Stimulated activated CD8-positive, alpha-beta memory T cell treated with anti-CD3 and anti-CD28 coated beads, Interleukin-15, amount 100 ng/mL, for 24 hours (primary cell): ENCODE measurements at regions not wholly inside any gene's neighbourhood (a gene's known extent, or its start where the extent isn't known, plus 50 kb on each side); places are given as distances from the start of the nearest gene placed in this dataset.

ENCODE experiments used
- DNase-seq: peaks from one replicate; pipeline ENCODE4 v3.0.0-alpha.2; 2020; ENCODE audit warnings: low read depth

DNA sequence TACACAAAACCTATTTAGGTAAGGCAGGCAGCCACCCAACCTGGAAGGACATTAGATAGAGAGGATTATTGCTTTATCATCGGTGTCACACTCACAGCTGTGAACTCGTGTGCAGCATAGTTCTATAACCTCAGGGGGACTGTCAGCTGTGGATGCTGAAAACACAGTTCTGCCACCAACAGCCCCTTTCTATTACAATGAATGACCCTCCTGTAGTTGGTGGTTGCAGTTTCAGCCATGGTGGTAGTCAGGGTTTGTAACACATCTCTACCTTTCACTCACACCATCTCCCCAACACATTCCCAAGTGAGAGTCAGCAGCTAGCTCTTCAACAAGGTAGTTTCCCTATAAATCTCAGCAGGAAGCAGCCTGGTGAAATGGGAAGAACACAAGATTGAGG lies 136.8 kb downstream of the ZC3H11B start:
- DNase-seq = no peak

DNA sequence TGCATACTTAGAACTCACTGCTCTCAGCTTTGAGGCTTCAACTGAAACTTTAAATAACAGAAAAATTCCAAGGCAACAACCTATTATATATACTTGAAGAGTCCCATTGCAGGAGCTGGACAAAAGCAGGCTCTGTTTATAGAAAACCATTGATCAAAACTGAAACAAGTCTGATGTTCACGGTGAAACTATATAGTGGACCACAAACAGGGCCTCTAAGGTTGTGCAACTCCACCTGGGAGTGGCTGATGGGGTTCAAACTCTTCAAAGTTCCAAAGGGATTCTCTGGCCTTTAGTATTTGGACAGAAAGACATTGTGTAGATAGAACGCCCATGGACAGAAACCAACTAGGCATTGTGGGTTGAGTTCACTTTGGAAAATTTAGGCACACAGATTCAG lies 140.3 kb downstream of the ZC3H11B start:
- DNase-seq = no peak

DNA sequence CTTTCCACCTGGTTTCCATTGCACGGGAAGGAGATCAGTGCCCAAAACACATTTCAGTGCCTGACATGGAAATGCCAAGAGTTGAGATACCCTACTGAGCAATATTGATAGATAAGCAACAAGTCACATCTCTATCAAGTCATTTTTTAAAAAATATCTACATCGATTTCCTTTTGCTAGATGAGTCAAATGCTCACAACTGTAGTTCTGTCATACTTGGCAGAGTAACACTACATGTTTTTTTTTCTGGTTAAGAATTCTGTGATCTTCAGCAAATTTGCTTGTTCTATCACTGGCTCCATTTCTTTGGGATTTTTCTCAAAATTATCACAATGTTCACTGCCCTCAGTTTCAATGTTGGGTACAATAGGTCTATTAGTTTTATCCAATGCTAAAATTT lies 145.4 kb downstream of the ZC3H11B start:
- no peak for DNase-seq

DNA sequence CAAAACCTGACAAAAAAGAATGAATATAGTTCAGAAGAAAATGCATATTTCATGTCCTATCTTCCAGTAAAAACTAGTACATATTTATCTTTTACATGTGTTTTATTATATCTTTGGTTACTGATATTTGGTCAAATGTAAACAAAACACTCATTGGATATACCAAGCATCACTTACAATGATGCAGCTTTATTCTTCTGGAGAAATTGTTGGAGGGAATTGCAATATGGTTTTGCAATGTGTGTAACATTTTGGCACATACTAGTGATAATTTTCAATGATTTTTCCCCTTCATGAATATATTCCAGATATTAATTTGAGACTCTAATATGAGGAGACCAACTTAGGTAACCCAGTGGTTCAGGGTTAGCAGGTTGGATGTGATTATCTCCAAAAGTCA lies 146.1 kb downstream of the ZC3H11B start:
- DNase-seq = no peak

DNA sequence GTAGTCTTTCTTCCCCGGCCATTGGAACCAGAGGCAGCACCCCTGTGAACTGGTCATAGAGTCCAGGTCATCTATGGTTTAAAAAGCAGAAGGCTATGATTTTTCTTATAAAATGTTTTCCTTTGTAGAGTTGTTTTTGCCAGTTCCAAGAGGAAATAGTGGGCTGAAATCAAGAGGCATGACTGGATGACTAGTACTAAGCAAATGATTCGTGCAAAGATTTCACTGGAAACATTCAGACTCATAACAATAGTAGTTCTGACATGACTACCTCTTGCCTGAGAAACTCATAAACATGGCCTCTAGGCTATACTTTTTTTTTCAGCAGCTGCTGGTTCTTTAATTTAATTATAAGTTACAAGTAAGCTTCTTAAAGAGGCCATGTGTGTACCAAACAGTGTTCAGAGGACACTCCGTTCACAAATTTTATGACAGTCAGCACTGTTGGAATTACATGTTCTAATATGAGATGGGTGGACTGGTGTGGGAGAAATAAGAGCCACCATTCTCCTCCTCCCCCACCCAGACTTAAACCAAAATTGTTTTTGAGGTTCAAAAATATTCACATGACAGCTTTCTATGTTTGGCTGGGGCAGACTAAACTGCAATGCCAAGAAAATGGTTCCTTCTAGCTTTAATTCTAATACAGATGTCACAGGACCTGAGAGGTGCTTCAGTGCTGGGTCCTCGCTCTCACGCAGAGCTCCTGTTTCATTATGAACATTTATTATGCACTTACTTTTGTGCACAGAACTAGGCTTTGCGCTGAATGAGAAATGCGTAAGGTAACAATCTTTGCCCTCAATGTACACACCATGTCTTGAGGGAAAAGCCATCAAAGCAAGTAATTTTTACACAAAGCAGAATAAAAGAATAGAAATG lies 147.5 kb downstream of the ZC3H11B start:
- DNase-seq = no peak

DNA sequence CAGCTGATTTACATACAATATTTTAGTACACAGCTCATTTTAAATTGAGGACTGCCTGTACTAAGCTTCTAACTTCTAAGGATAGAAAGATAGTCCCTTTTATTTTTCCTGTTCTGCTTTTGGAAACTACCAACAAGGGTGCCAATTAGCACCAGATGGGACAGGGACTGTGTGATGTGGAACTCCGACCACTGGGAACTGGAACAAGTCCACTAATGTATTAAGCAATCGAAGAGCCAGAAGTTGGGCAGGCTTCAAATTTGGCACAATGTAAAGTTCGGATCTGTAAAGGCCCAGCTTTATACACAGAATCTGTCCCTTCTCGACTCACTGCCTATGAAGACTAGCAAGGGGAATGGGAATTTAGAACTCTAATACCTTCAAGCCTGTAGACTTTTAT lies 149.3 kb downstream of the ZC3H11B start:
- DNase-seq = no peak

DNA sequence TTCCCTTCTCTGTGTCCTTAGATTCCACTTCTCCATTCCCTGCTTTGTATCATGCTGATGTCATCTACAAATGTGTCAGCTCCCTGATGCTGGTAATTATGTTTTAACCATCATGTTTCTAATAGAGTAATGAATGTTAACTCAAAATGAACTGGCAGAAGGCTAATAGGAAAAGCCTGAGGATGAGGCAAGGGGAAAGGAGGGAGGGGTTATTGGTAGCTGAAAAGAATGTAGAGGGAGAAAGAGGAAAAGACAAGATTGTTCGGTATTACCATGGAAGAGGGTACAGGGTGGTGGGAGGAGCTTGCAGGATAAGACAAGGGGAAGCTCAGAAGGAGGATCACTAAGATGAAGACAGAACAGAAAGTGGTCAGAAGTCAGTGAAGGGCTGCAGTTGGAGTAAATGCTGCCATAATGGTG lies 150.9 kb downstream of the ZC3H11B start:
- no peak for DNase-seq

DNA sequence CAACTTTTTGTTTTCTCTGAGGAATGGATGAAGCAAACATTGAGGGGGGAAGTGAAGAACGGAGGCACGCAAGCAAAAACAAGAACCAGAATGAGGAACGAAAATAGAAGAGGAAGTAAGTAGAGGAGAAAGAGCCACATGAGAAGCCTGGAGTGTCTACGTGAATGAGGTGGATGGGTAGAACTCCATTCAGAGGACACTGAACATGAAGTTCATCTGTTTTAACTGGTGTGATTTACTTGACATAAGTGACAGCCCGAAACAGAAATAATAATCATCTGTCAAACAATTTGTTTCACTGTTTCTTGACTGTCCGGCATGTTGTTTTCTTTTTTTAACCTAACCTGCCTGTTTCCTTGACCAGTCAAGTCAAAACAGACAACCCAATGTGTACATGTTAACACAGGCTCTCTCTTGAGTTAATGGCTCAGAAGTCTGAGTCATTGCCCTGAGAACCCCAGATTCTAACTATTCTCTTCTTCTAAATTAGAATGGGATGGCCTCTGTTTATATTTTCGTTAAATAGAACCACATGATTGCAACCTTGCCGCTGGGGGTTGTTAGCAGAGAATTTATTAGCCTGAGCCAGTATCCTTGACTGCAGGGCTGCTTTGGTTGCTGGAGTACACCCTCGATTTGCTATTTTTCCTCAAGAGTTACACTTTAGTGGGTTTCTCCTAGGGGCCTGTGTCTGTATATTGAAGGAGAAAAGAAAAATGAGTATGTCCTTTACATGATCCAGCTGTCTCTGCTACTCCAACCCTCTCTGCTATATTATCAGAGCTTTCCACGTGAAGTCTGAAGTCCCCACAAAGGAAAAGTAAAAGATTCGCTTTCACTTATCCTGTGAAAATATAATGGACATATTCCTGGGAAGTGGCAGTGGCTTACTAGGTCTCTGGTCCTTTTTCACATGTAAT lies 151.7 kb downstream of the ZC3H11B start:
- no peak for DNase-seq

DNA sequence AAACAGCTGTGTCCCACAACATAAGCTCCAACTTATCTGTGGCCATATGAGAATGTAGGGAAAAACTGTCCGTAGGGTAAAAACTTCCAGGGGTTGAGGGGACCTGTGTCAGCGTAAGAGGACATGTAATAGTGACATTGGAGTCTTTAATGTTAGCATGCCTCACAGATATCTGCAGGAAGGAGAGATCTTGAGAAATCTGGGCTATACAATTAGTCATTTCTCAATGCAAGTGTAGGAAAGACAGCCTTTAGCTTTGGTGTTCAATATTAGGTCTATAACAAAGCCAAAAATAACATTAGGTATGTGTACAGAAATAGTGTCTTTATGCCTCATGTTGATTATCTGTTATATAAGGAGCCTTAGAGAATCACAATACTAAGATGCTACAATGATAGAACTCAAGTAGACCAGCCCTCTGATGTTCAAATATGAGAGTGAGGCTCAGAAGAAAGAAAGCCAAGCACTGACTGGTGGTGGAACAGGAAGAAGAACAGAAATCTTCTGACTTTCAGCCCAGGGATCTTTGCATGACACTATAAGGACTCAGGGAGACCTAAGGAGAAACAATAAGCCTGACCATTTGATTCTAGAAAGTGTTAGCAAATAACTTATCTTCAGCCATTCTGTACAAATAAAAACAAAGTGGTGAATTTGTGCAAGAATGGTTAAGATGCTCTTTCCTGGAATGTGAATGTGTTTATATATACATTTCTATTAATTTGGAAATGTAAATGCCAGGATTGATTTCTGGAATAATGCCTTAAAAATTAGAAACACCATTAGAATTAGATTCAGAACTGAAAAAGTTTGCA lies 152.6 kb downstream of the ZC3H11B start:
- no peak for DNase-seq

DNA sequence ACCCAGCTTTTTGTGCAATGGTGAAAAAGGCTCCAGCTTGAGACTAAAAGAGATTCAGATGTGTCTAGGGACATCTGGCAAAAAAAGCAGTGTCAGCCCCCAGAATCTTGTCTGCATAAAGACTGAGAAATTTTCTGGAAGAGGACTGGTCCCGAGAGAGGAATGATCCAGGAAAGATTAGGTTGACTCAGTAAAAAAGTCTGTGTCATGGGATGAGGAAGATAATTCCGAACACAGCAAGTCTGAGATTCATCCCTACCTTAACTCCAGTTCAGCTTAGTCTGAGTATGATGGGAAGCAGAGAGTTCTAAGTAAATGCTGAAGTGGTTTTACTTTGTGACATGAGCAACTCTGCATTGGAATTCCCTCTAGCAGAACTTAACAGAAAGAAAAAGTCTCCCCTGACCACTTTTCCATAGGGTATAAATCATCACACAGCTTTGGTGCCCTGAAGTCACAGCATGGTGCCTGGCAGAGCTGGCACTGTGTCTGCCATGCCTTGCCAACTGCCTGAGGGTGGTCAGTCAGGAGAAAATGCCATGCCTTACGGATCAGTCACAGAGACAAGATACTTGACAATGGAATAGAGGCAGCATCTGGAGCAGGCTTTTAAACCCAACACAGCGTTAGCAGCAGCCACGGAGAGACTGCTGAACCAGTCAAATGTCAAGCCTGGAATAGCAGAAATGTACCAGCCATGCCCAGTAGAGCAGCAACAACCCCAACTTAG lies 153.4 kb downstream of the ZC3H11B start:
- no peak for DNase-seq

DNA sequence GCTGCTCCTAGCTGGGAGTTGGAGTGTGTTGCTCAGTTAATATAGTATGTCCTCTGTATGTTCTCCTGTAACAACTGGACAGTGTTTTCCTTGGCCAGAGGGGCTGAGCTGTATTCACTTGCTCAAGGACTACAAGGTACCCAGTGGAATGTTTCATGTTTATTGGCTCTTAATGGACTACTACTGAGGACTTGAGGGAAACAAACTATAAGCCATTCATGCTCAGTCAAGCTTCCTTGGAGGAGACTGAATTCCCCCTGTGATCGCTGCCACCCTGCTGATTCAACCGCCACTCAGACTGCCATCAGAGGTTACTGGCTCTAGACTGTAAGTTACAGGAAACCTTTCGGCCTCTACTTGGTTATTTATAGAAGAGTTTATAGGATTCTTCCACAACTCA lies 166.6 kb downstream of the ZC3H11B start:
- no peak for DNase-seq

DNA sequence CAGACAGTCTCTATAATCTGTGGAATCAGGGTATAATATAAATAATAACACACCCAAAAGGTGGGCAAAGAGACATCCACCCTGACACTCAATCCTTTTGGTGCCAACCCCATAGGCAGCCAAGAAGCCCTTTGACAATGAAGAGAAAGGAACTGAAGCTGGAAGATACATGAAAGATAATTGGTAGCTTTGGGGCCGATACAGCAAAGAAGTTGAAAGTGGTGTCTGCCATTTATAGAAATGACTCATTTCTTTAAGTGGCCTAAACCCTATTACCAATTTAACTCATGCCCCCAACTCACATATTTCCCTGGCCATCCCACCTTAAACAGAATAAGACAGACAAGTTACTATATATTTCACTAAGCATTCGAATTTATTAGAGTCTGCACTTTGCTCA lies 167.0 kb downstream of the ZC3H11B start:
- no peak for DNase-seq

DNA sequence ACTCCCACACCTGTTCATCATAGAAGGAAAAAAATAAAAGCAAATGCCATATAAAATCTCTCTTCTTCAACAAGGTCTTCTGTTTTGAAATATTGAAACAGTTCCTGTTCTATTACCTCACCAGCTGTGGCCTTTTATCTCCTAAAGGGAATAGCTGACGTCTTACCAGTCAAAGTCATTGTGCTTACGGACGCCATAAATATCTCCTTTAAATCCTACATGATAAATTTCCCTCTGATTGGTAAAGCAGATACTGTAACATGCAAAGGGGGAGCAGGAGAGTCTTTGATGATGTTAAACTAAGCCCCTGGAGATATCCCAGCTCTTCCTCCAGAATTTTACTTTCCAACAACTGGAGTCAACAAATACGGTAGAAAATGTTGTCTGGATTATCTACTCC lies 168.4 kb downstream of the ZC3H11B start:
- DNase-seq = no peak

DNA sequence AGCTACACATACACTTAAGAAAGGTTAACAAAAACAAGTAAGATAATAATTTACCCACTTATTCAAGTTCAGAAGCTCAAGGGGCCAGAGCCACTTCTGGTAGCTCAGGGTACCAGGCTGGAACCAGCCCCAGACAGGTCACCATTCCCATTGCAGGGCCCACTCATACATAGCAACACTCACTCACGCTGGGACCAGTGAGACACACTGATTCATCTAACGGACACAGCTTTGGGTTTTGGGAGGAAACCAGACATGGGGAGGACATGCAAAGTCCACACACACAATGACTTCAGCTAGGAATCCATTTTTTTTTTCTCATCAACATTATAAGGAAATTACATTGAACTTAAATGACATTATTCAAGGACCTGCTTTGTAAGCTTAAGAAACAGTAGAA lies 169.1 kb downstream of the ZC3H11B start:
- DNase-seq = no peak

DNA sequence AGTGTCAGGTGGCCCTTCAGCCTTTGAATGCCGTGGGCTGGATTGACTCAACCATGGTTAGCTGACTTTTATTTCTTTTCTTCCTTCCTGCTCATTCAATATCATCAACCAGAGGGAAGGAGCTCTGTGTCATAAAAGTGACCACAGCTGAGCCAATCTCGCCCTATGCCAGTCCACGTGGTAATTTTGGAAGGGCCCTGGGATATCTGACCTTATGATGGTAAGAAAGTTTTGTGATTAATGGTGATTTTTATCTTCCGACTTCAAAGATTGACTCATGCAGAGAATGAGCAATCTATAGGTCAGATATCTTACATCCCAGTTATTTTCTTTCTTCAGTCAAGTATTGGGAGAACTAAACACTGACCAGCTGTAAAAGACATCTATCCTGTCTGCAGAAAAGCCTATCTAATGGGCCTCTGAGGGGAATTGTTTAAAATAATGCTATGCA lies 170.3 kb downstream of the ZC3H11B start:
- DNase-seq = no peak

DNA sequence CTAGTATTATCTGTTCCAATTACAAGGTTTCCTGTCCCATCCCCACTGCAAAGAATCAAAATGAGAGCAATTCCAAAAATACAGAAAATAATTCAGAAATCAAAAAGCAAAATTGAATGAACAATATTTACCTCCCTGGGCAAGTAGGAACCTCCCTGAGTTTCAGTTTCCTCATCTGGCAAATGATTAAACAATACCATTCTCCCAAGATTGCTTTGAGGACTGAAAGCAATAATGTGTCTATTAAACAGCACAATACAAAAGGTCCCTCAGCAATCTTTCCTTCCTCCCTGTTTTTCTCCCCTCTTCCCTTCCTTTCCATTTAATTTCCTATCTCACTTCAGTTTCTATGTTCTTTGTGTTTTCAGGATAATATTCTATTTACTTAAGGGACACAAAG lies 171.0 kb downstream of the ZC3H11B start:
- no peak for DNase-seq

DNA sequence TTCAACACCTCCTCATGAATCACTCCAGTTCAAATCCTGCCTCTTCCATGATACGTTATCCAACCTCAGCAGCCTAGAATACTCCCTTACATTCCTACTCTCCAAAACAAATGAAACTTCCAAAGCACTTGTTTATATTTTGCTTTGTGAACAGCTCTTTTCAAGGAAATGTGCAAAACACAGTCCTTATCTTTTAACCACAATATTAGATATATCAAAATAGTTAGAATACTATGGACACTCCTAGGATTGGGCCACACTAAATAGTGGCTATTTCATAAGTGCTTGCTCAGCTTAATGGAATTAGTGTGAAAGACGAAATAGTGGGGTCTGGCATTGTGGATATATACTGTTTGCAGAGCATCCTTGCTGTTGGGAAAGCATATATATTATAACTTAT lies 173.5 kb downstream of the ZC3H11B start:
- DNase-seq = no peak

DNA sequence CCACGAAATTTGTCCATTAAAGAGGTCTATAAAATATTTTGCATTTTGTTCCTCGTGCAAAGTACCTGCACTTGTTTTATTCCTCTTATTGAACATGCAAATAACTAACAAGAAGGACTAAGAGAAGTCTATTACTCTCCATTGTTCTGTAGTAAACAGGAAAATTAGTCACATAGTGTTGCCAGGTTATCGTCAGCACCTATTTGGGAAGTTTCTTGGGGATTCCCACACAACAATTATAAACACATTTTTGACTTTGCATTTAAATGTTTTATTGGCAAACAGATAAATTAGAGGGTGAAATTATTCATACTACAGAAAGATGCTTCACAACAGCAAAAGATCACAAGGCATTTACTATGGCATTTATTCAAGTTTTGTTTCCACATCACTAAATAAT lies 174.5 kb downstream of the ZC3H11B start:
- no peak for DNase-seq

DNA sequence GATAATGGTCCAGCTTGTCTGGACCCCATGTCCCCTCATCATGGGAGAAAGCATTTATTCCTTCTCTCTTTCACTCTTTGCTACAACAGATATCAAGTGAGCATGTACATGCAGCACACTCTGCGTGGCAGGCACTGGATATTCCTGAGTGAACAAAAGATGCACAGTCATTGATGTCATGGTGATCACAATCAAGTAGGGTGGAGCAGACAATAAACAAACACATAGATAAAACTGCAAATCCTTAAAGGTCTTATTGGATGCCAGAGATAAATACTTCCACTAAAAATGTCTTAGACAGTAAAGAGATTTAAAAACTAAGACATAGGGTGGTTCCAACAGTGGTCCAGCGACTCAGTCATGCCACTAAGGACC lies 178.0 kb downstream of the ZC3H11B start:
- no peak for DNase-seq

DNA sequence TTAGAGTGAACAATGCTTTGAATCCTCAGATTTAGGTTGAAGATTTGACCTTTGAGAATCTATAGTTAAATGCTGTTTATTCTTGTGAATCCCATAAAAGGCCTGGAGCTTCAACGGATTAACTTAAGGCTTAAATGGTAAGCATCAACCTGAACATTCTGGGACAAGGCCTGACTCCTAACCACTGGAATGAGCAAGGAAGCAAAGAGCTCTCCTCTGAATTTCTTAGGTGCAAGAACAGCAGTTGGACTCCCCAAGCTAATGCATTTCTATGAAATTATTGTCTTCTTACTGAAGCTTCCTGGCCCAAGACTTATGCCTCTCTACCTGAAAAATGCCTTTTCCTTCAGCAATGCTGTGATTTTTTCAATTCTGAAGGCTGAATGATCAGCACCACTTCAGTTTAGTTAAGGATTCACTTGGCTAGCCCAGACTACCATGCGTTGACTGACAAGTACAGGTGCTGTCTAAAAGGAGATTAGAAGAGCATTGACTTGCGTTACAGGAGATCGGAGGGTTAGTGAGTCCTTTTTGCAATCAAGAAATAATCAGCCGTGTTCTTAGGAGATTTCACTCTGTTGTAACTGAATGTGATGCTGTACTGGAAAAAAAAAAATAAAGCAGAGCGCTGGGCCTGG lies 178.5 kb downstream of the ZC3H11B start:
- no peak for DNase-seq

DNA sequence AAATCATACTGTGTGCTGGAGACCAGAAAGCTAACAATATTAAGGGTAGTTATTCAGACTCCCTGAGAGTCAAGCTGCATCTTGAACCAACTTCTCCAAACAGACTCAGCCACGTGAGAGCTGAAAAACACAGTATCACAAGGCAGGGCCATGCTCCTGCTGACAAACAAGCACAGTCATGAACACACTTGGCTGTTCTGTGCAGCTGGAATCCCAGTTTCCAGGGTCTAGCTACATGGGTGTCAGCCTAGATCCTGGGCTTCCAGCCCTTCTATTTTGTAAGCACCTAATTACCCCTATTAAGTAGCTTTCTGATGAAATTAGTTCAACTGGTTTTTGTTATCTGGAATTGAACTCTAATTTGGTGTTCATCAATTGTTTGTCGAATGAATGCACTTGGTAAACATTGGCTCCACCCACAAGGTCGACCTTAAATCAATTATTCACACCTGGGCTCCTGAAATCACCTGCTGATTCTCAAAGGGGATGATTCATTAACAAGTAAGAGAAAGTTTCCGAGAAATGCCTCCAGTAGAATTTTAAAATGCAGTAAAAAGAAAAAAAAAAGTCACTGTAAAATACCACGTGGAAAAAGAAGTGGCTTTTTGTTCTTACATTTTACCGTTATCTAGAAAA lies 179.3 kb downstream of the ZC3H11B start:
- no peak for DNase-seq
